HEK293 (cell line): ENCODE measurements at regions not wholly inside any gene's neighbourhood (a gene's known extent, or its start where the extent isn't known, plus 50 kb on each side); places are given as distances from the start of the nearest gene placed in this dataset.

ENCODE experiments used
- CTCF ChIA-PET: fragments of 350-600 bp; formaldehyde crosslinking; extraction: SDS; loops from one replicate; lab custom pipeline; 2021; ENCODE audit warnings: antibody characterized with exemption; lab: Yijun Ruan, JAX
- POLR2A ChIA-PET: fragments of 300-600 bp; formaldehyde crosslinking; extraction: SDS; loops from one replicate; lab custom pipeline; 2020; ENCODE audit warnings: antibody characterized with exemption, inconsistent platforms; lab: Yijun Ruan, JAX
- H3K27ac ChIP-seq: fragments of 200-500 bp; sonication (Bioruptor generic); 2 replicates; pipeline ENCODE4 v1.5.1; 2014; ENCODE audit warnings: low read depth, low read length, control low read depth, inconsistent platforms; ENCODE audit errors: extremely low read depth
- H3K36me3 ChIP-seq, 2 experiments: fragments of 200-500 bp in 1 of 2; sonication (Bioruptor generic) in 1 of 2; 1 replicate in 1 of 2; 2 replicates in 1 of 2; pipeline ENCODE4 v1.5.1; 2014 to 2017; ENCODE audit warnings: inconsistent platforms in 2 of 2, low read length in 2 of 2; ENCODE audit not compliant: control insufficient read depth in 2 of 2, insufficient read depth in 1 of 2
- H3K4me1 ChIP-seq: fragments of 200-500 bp; sonication (Bioruptor generic); 2 replicates; pipeline ENCODE4 v1.5.1; 2014; ENCODE audit warnings: mild to moderate bottlenecking, low read length, inconsistent platforms; ENCODE audit not compliant: control insufficient read depth, insufficient read depth
- H3K4me3 ChIP-seq: 2 replicates; pipeline ENCODE4 v1.5.1; 2011; ENCODE audit warnings: low read depth, mild to moderate bottlenecking, control low read depth, low read length, moderate library complexity
- H3K9me3 ChIP-seq: fragments of 200-500 bp; sonication (Bioruptor generic); 2 replicates; pipeline ENCODE4 v1.5.1; 2014; ENCODE audit warnings: low read depth, low read length, inconsistent platforms; ENCODE audit not compliant: control insufficient read depth, insufficient read depth
- ATF2 ChIP-seq: fragments of 450-650 bp; formaldehyde crosslinking; IDR thresholded peaks from 2 replicates; pipeline ENCODE4 v1.5.1; 2016; ENCODE audit warnings: missing biosample characterization, missing genetic modification characterization, low read depth
- GLI2 ChIP-seq: fragments of 450-650 bp; formaldehyde crosslinking; IDR thresholded peaks from 2 replicates; pipeline ENCODE4; 2017; ENCODE audit warnings: missing biosample characterization, missing genetic modification characterization, low read depth, borderline replicate concordance
- HIC1 ChIP-seq: fragments of 450-650 bp; formaldehyde crosslinking; IDR thresholded peaks from 2 replicates; pipeline ENCODE4 v1.5.1; 2016; ENCODE audit warnings: missing biosample characterization, missing genetic modification characterization
- HOXC10 ChIP-seq: sonication (generic); formaldehyde crosslinking; IDR thresholded peaks from 2 replicates; pipeline ENCODE4 v1.8.1; 2023; ENCODE audit warnings: mild to moderate bottlenecking, missing genetic modification reagents
- INSM2 ChIP-seq: fragments of 450-650 bp; formaldehyde crosslinking; IDR thresholded peaks from 2 replicates; pipeline ENCODE4 v1.5.1; 2016; ENCODE audit warnings: missing biosample characterization, missing genetic modification characterization
- KLF17 ChIP-seq: fragments of 450-650 bp; formaldehyde crosslinking; IDR thresholded peaks from 2 replicates; pipeline ENCODE4 v1.5.1; 2016; ENCODE audit warnings: missing biosample characterization, missing genetic modification characterization
- KLF7 ChIP-seq: fragments of 450-650 bp; formaldehyde crosslinking; IDR thresholded peaks from 2 replicates; pipeline ENCODE4 v1.5.1; 2016; ENCODE audit warnings: missing biosample characterization, missing genetic modification characterization, borderline replicate concordance
- ZEB2 ChIP-seq: fragments of 450-650 bp; formaldehyde crosslinking; IDR thresholded peaks from 2 replicates; pipeline ENCODE4 v1.5.1; 2016; ENCODE audit warnings: missing biosample characterization, missing genetic modification characterization
- ZFP37 ChIP-seq: fragments of 450-650 bp; formaldehyde crosslinking; IDR thresholded peaks from 2 replicates; pipeline ENCODE4 v1.5.1; 2016; ENCODE audit warnings: missing biosample characterization, missing genetic modification characterization
- ZNF132 ChIP-seq: fragments of 450-650 bp; formaldehyde crosslinking; IDR thresholded peaks from 2 replicates; pipeline ENCODE4 v1.5.1; 2017; ENCODE audit warnings: missing biosample characterization, missing genetic modification characterization, borderline replicate concordance
- ZNF133 ChIP-seq: fragments of 450-650 bp; formaldehyde crosslinking; IDR thresholded peaks from 2 replicates; pipeline ENCODE4 v1.5.1; 2016; ENCODE audit warnings: missing biosample characterization, missing genetic modification characterization
- ZNF146 ChIP-seq: fragments of 450-650 bp; formaldehyde crosslinking; IDR thresholded peaks from 2 replicates; pipeline ENCODE4 v1.5.1; 2016; ENCODE audit warnings: missing biosample characterization, missing genetic modification characterization
- ZNF157 ChIP-seq: fragments of 450-650 bp; formaldehyde crosslinking; IDR thresholded peaks from 2 replicates; pipeline ENCODE4 v1.5.1; 2016; ENCODE audit warnings: missing biosample characterization, missing genetic modification characterization
- ZNF26 ChIP-seq: fragments of 450-650 bp; formaldehyde crosslinking; IDR thresholded peaks from 2 replicates; pipeline ENCODE4 v1.5.1; 2016; ENCODE audit warnings: missing biosample characterization, missing genetic modification characterization
- ZNF280D ChIP-seq: fragments of 450-650 bp; formaldehyde crosslinking; IDR thresholded peaks from 2 replicates; pipeline ENCODE4 v1.5.1; 2016; ENCODE audit warnings: missing biosample characterization, missing genetic modification characterization
- ZNF488 ChIP-seq: fragments of 450-650 bp; formaldehyde crosslinking; IDR thresholded peaks from 2 replicates; pipeline ENCODE4 v1.5.1; 2016; ENCODE audit warnings: missing biosample characterization, missing genetic modification characterization
- ZNF555 ChIP-seq: fragments of 450-650 bp; formaldehyde crosslinking; conservative IDR thresholded peaks from 2 replicates; pipeline ENCODE4 v1.5.1; 2017; ENCODE audit warnings: missing biosample characterization, mild to moderate bottlenecking, missing genetic modification characterization, inconsistent platforms
- ZNF658 ChIP-seq: fragments of 450-650 bp; formaldehyde crosslinking; IDR thresholded peaks from 2 replicates; pipeline ENCODE4; 2016; ENCODE audit warnings: missing biosample characterization, missing genetic modification characterization
- ZNF747 ChIP-seq: fragments of 450-650 bp; formaldehyde crosslinking; IDR thresholded peaks from 2 replicates; pipeline ENCODE4 v1.5.1; 2016; ENCODE audit warnings: missing biosample characterization, missing genetic modification characterization
- ZNF777 ChIP-seq: fragments of 450-650 bp; formaldehyde crosslinking; IDR thresholded peaks from 2 replicates; pipeline ENCODE4 v1.5.1; 2017; ENCODE audit warnings: missing biosample characterization, missing genetic modification characterization, borderline replicate concordance
- ZXDB ChIP-seq: fragments of 450-650 bp; formaldehyde crosslinking; IDR thresholded peaks from 2 replicates; pipeline ENCODE4 v1.5.1; 2016; ENCODE audit warnings: missing biosample characterization, missing genetic modification characterization

- H3K36me3 ChIP-seq, result no peaks in the 10 kb centered on the region
- no peak overlapping the region; the same call in 1 of the 2 replicates for H3K27ac ChIP-seq
- no peaks in the 10 kb centered on the region for H3K9me3 ChIP-seq
- H3K4me1 ChIP-seq, result peaks cover 24% of the 10 kb centered on the region
- TF ChIP-seq ZNF26 (tag by site-specific recombination), result no peak
- TF ChIP-seq, all 188 proteins: peak for 0
- H3K4me3 ChIP-seq, result no peak overlapping the region
- ChIA-PET POLR2A (no interaction called here), CTCF (interaction anchor here (0.6 to 18.0 kb wide), 3 partner anchors 8 to 372 kb away, joined by 3 to 181 read pairs (median 5); no protein-coding TSS in a partner anchor)
These were observed 265.2 kb downstream of the UACA start for GRCh38 chr15:70498096-70498626.

- CTCF ChIA-PET, result interaction anchor here (1.2 to 18.0 kb wide), 3 partner anchors 7 to 31 kb away, joined by 3 to 181 read pairs (median 15); no protein-coding TSS in a partner anchor
- Histone ChIP-seq H3K9me3 (no peaks in the 10 kb centered on the region), H3K36me3 (no peaks in the 10 kb centered on the region), H3K27ac (no peak overlapping the region; the same call in 1 of the 2 replicates), H3K4me3 (no peak overlapping the region), H3K4me1 (peaks cover 27% of the 10 kb centered on the region)
- TF ChIP-seq KLF17 (tag by site-specific recombination), result no peak
- TF ChIP-seq ZNF777, result no peak
- TF ChIP-seq GLI2 (tag by site-specific recombination), result no peak
- no peak for TF ChIP-seq ZNF133 (tag by site-specific recombination)
- no peak for TF ChIP-seq ZNF555 (tag by site-specific recombination)
- no peak for TF ChIP-seq ZNF747 (tag by site-specific recombination)
- no peak for TF ChIP-seq ZNF146 (tag by site-specific recombination)
- no peak for TF ChIP-seq ZXDB
- no peak for TF ChIP-seq ZNF132 (tag by site-specific recombination)
- TF ChIP-seq ZNF658, result no peak
- no peak for TF ChIP-seq INSM2 (tag by site-specific recombination)
- TF ChIP-seq ATF2 (tag by site-specific recombination), result no peak
- TF ChIP-seq ZNF157 (tag by site-specific recombination), result no peak
- no peak for TF ChIP-seq ZNF280D (tag by site-specific recombination)
- no peak for TF ChIP-seq KLF7 (tag by site-specific recombination)
- no peak for TF ChIP-seq ZFP37 (tag by site-specific recombination)
- TF ChIP-seq ZNF488 (tag by site-specific recombination), result no peak
- no peak for TF ChIP-seq HIC1 (tag by site-specific recombination)
- TF ChIP-seq ZEB2, result no peak
- TF ChIP-seq HOXC10 (CRISPR knock-in tag), result no peak
- POLR2A ChIA-PET, result interaction anchor here (3.3 kb wide), 1 partner anchor 9 kb away, joined by 43 read pairs; no protein-coding TSS in a partner anchor
These were observed 265.7 kb downstream of the UACA start for GRCh38 chr15:70497661-70498060.
